H1 (cell line): ENCODE measurements at regions not wholly inside any gene's neighbourhood (a gene's known extent, or its start where the extent isn't known, plus 50 kb on each side); places are given as distances from the start of the nearest gene placed in this dataset.

Source experiments
- CTCF ChIA-PET: fragments of 300-600 bp; sonication (Branson Sonifier 250); formaldehyde crosslinking; loops from one replicate; lab custom pipeline; 2021; ENCODE audit not compliant: partially characterized antibody; lab: Charles Lee
- POLR2A ChIA-PET: fragments of 300-600 bp; sonication (Branson Sonifier 250); formaldehyde crosslinking; loops from one replicate; lab custom pipeline; 2021; ENCODE audit warnings: inconsistent platforms; ENCODE audit not compliant: partially characterized antibody; lab: Charles Lee
- DNase-seq, 2 experiments: peaks; one replicate each; pipeline versions ENCODE4 v3.0.0 to v3.0.0-alpha.2; 2010 to 2022; ENCODE audit warnings: low spot score in 2 of 2, low read depth in 1 of 2, mixed read lengths in 1 of 2
- FAIRE-seq: peaks from 2 replicates; lab custom pipeline; 2011; peaks lifted over from hg19 to GRCh38; lab: Jason Lieb, UNC
- H2AFZ ChIP-seq: 2 replicates; pipeline ENCODE4 v1.8.1; 2012; ENCODE audit warnings: low read length, inconsistent platforms
- H2AK5ac ChIP-seq: 2 replicates; pipeline ENCODE4 v1.6.1; 2013; ENCODE audit warnings: low read depth, low read length
- H2BK120ac ChIP-seq: replicated peaks from 2 replicates; pipeline ENCODE3; 2013; ENCODE audit warnings: low read depth, low read length, inconsistent platforms
- H2BK12ac ChIP-seq: 2 replicates; pipeline ENCODE4 v1.6.1; 2013; ENCODE audit warnings: low read depth, low read length
- H2BK15ac ChIP-seq: 2 replicates; pipeline ENCODE4 v1.6.1; 2013; ENCODE audit warnings: low read length
- H2BK20ac ChIP-seq: 2 replicates; pipeline ENCODE4 v1.6.1; 2013; ENCODE audit warnings: low read length
- H2BK5ac ChIP-seq: 2 replicates; pipeline ENCODE4 v1.6.1; 2013; ENCODE audit warnings: low read depth, low read length
- H3K14ac ChIP-seq: 2 replicates; pipeline ENCODE4 v1.6.1; 2013; ENCODE audit warnings: inconsistent platforms; ENCODE audit not compliant: insufficient read length
- H3K18ac ChIP-seq: 2 replicates; pipeline ENCODE4 v1.6.1; 2013; ENCODE audit warnings: low read length; ENCODE audit errors: extremely low read depth
- H3K23ac ChIP-seq: 2 replicates; pipeline ENCODE4 v1.6.1; 2013; ENCODE audit warnings: inconsistent platforms; ENCODE audit not compliant: insufficient read length
- H3K23me2 ChIP-seq: 2 replicates; pipeline ENCODE4 v1.6.1; 2013; ENCODE audit warnings: low read depth, low read length
- H3K27ac ChIP-seq: 2 replicates; pipeline ENCODE4 v1.6.1; 2011; ENCODE audit warnings: low read depth, low read length, inconsistent platforms
- H3K27me3 ChIP-seq, 4 experiments: replicated peaks in 1 of 4; 1 replicate in 1 of 4; 2 replicates in 3 of 4; pipeline versions ENCODE4 v1.6.1 to v1.8.1; 2011 to 2013; ENCODE audit warnings: low read length in 3 of 4, mild to moderate bottlenecking in 3 of 4, inconsistent platforms in 2 of 4, mixed read lengths in 2 of 4, moderate library complexity in 1 of 4; ENCODE audit not compliant: control insufficient read depth in 3 of 4, insufficient read depth in 3 of 4; ENCODE audit errors: extremely low read depth in 1 of 4
- H3K36me3 ChIP-seq, 4 experiments: 2 replicates each; pipeline versions ENCODE4 v1.6.1 to v1.8.1; 2011 to 2013; ENCODE audit warnings: mild to moderate bottlenecking in 4 of 4, low read length in 3 of 4, moderate library complexity in 2 of 4, control low read depth in 1 of 4, inconsistent platforms in 1 of 4; ENCODE audit not compliant: insufficient read depth in 4 of 4, control insufficient read depth in 2 of 4
- H3K4ac ChIP-seq: replicated peaks from 2 replicates; pipeline ENCODE3; 2013; ENCODE audit warnings: low read length, low read depth, mixed read lengths, inconsistent platforms; ENCODE audit not compliant: insufficient read length
- H3K4me1 ChIP-seq, 4 experiments: replicated peaks in 1 of 4; 1 replicate in 1 of 4; 2 replicates in 3 of 4; pipeline versions ENCODE4 v1.6.1 to v1.8.1; 2011 to 2013; ENCODE audit warnings: low read length in 3 of 4, inconsistent platforms in 2 of 4, mixed read lengths in 1 of 4; ENCODE audit not compliant: insufficient read depth in 4 of 4, control insufficient read depth in 3 of 4
- H3K4me2 ChIP-seq, 2 experiments: 2 replicates each; pipeline versions ENCODE4 v1.6.1 to v1.8.1; 2011 to 2013; ENCODE audit warnings: low read depth in 2 of 2, low read length in 2 of 2, control low read depth in 1 of 2, inconsistent platforms in 1 of 2, mild to moderate bottlenecking in 1 of 2; ENCODE audit not compliant: insufficient read depth in 1 of 2
- H3K4me3 ChIP-seq, 4 experiments: fragments of 200-600, 300-600 bp in 1 of 4; sonication (generic), shearing (Covaris generic), sonication (Bioruptor Twin) in 1 of 4; 2 replicates each; pipeline versions ENCODE4 v1.5.1 to v1.8.1; 2011 to 2016; ENCODE audit warnings: low read length in 4 of 4, low read depth in 3 of 4, control low read depth in 2 of 4, inconsistent platforms in 2 of 4, mild to moderate bottlenecking in 2 of 4, mixed read lengths in 1 of 4, moderate library complexity in 1 of 4; ENCODE audit not compliant: insufficient read depth in 2 of 4; ENCODE audit errors: extremely low read depth in 1 of 4
- H3K56ac ChIP-seq: replicated peaks from 2 replicates; pipeline ENCODE3; 2013; ENCODE audit warnings: low read depth, mild to moderate bottlenecking, mixed read lengths, low read length, inconsistent platforms; ENCODE audit not compliant: insufficient read length
- H3K79me1 ChIP-seq: 2 replicates; pipeline ENCODE4 v1.6.1; 2013; ENCODE audit warnings: low read depth, low read length, control low read depth
- H3K79me2 ChIP-seq, 2 experiments: 2 replicates each; pipeline versions ENCODE4 v1.6.1 to v1.8.1; 2012 to 2013; ENCODE audit warnings: low read length in 2 of 2, mild to moderate bottlenecking in 2 of 2, inconsistent platforms in 1 of 2; ENCODE audit not compliant: insufficient read depth in 2 of 2, control insufficient read depth in 1 of 2
- H3K9ac ChIP-seq, 4 experiments: replicated peaks in 1 of 4; 1 replicate in 1 of 4; 2 replicates in 3 of 4; pipeline versions ENCODE4 v1.6.1 to v1.8.1; 2011 to 2013; ENCODE audit warnings: low read depth in 3 of 4, low read length in 3 of 4, control low read depth in 2 of 4, mild to moderate bottlenecking in 2 of 4, moderate library complexity in 2 of 4, inconsistent platforms in 1 of 4; ENCODE audit errors: extremely low read depth in 1 of 4
- H3K9me3 ChIP-seq, 2 experiments: 2 replicates each; pipeline versions ENCODE4 v1.6.1 to v1.8.1; 2012 to 2013; ENCODE audit warnings: mild to moderate bottlenecking in 2 of 2, moderate library complexity in 2 of 2, control low read depth in 1 of 2, inconsistent platforms in 1 of 2, low read depth in 1 of 2, low read length in 1 of 2, mixed read lengths in 1 of 2; ENCODE audit not compliant: insufficient read depth in 2 of 2
- H4K20me1 ChIP-seq, 2 experiments: replicated peaks in 1 of 2; 2 replicates each; pipeline versions ENCODE3 to v1.8.1; 2011 to 2013; ENCODE audit warnings: inconsistent platforms in 2 of 2, low read length in 2 of 2, mild to moderate bottlenecking in 1 of 2; ENCODE audit not compliant: insufficient read depth in 2 of 2, control insufficient read depth in 1 of 2
- H4K5ac ChIP-seq: 2 replicates; pipeline ENCODE4 v1.6.1; 2013; ENCODE audit warnings: low read length, low read depth, mixed read lengths, inconsistent platforms; ENCODE audit not compliant: insufficient read length
- H4K8ac ChIP-seq: 2 replicates; pipeline ENCODE4 v1.8.0; 2013; ENCODE audit warnings: mild to moderate bottlenecking, moderate library complexity, low read length, inconsistent platforms; ENCODE audit not compliant: insufficient read depth; ENCODE audit errors: extremely low read depth
- H4K91ac ChIP-seq: replicated peaks from 2 replicates; pipeline ENCODE3; 2013; ENCODE audit warnings: low read length, mixed read lengths, inconsistent platforms; ENCODE audit not compliant: insufficient read length
- BCL11A ChIP-seq, 2 experiments: IDR thresholded peaks; one replicate each; pipeline ENCODE4 v1.6.1; 2011; ENCODE audit warnings: low read depth in 2 of 2, low read length in 2 of 2, mild to moderate bottlenecking in 2 of 2
- EGR1 ChIP-seq: IDR thresholded peaks from 2 replicates; pipeline ENCODE4 v1.6.1; 2011; ENCODE audit warnings: low read depth, low read length, borderline replicate concordance
- KDM1A ChIP-seq: fragments of 200-600, 300-600 bp; sonication (generic); IDR thresholded peaks from 2 replicates; pipeline ENCODE4 v1.7.1; 2016; ENCODE audit warnings: mild to moderate bottlenecking, low read length, borderline replicate concordance
- RBBP5 ChIP-seq: IDR thresholded peaks from 2 replicates; pipeline ENCODE4 v1.7.1; 2012; ENCODE audit warnings: low read depth, mild to moderate bottlenecking, inconsistent platforms, low read length, moderate library complexity, borderline replicate concordance
- TBP ChIP-seq: IDR thresholded peaks from 2 replicates; pipeline ENCODE4 v1.6.1; 2011; ENCODE audit warnings: low read depth, low read length, improper control_type of control experiment
- WGBS, 2 experiments: shearing (Covaris generic) in 1 of 2; methylation state at CpG; one replicate each; pipeline versions ENCODE4 v1.1.6 to v1.1.7; 2013 to 2015; ENCODE audit warnings: low lambda C conversion rate in 2 of 2, mixed read lengths in 2 of 2, inconsistent platforms in 1 of 2, low coverage in 1 of 2, missing lambda C conversion rate in 1 of 2; ENCODE audit not compliant: insufficient replicate concordance in 2 of 2, insufficient coverage in 1 of 2, insufficient read length in 1 of 2; ENCODE audit errors: extremely low coverage in 1 of 2, missing lambda C conversion rate in 1 of 2; 5-methylcytosine and 5-hydroxymethylcytosine counted together
- TF ChIP-seq, protein P1 (sequence below): IDR thresholded peaks from 2 replicates; pipeline ENCODE4 v1.6.1; 2012; ENCODE audit warnings: low read length, inconsistent platforms

DNA sequence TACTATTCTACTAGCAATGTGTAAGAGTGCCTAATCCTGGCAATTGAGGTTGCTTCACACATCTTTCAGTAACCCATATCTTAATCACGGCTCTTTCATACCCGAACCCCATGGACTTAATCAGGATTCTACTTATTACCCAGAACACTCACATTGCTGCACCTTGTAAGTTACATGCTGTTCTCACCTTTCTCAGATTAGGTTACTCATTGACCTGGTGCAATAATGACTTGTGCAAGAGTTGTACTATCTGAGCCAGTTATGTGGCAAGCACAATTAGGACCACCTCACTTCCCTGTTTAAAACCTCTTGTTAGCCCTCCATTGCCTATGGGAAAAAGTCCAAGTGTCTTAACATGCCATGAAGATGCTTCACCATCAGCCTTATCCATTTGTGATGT is 306.7 kb upstream of the E2F7 start:
- ChIA-PET POLR2A (no interaction called here), CTCF (interaction anchor here (0.6 kb wide), 1 partner anchor 151 kb away, joined by 3 read pairs; no protein-coding TSS in a partner anchor)
- Histone ChIP-seq H4K5ac (no peak overlapping the region), H3K27ac (no peak overlapping the region), H3K56ac (no peak overlapping the region), H2BK15ac (no peak overlapping the region), H3K18ac (no peak overlapping the region), H4K91ac (no peak overlapping the region), H4K20me1 (no peaks in the 10 kb centered on the region), H3K36me3 (no peaks in the 10 kb centered on the region), H2BK12ac (no peak overlapping the region), H3K23me2 (no peaks in the 10 kb centered on the region), H3K79me2 (no peaks in the 10 kb centered on the region), H2BK5ac (no peak overlapping the region), H3K23ac (no peak overlapping the region), H4K8ac (no peak overlapping the region), H2BK20ac (no peak overlapping the region), H2BK120ac (no peak overlapping the region), H2AK5ac (no peak overlapping the region), H2AFZ (no peak overlapping the region), H3K4me2 (no peak overlapping the region), H3K4me1 (no peaks in the 10 kb centered on the region), H3K9me3 (no peaks in the 10 kb centered on the region), H3K27me3 (no peaks in the 10 kb centered on the region), H3K4me3 (no peak overlapping the region), H3K79me1 (no peaks in the 10 kb centered on the region), H3K4ac (no peak overlapping the region), H3K14ac (no peak overlapping the region), H3K9ac (no peak overlapping the region)
- no peak for FAIRE-seq
- TF ChIP-seq KDM1A (no peak), TBP (no peak), RBBP5 (no peak), BCL11A (IDR thresholded peaks at IDR 0.05; ENCODE audit: low read depth in 2 of 2, low read length in 2 of 2) (no peak), EGR1 (no peak)
- TF ChIP-seq, protein P1, sequence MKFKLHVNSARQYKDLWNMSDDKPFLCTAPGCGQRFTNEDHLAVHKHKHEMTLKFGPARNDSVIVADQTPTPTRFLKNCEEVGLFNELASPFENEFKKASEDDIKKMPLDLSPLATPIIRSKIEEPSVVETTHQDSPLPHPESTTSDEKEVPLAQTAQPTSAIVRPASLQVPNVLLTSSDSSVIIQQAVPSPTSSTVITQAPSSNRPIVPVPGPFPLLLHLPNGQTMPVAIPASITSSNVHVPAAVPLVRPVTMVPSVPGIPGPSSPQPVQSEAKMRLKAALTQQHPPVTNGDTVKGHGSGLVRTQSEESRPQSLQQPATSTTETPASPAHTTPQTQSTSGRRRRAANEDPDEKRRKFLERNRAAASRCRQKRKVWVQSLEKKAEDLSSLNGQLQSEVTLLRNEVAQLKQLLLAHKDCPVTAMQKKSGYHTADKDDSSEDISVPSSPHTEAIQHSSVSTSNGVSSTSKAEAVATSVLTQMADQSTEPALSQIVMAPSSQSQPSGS, result no peak
- WGBS, 2 experiments, result 82% methylated on average over 2 of the region's 2 CpGs; no CpG with 5 or more reads in 1 of the 2 experiments
- DNase-seq, result no peak
